SK-N-SH treated with all-trans-retinoic acid at 6 μM for 48 hours (cell line): ENCODE measurements at regions not wholly inside any gene's neighbourhood (a gene's known extent, or its start where the extent isn't known, plus 50 kb on each side); places are given as distances from the start of the nearest gene placed in this dataset.

Experiments used
- ATAC-seq: fragments of 200-7000 bp; cut with Tn5 transposase; 3 replicates; pipeline ENCODE4 v1.9.1; 2020; ENCODE audit warnings: mild to moderate bottlenecking, moderate library complexity
- ARNTL ChIP-seq: fragments of 450-650 bp; formaldehyde crosslinking; IDR thresholded peaks from 2 replicates; pipeline ENCODE4 v1.5.0; 2020; ENCODE audit warnings: low read depth, mild to moderate bottlenecking, moderate library complexity, borderline replicate concordance
- CSDC2 ChIP-seq: fragments of 250-450 bp; sonication (Bioruptor Pico); IDR thresholded peaks from 2 replicates; pipeline ENCODE4 v1.5.0; 2020; ENCODE audit warnings: mild to moderate bottlenecking, moderate library complexity
- ESRRG ChIP-seq: fragments of 250-450 bp; sonication (Bioruptor Pico); IDR thresholded peaks from 2 replicates; pipeline ENCODE4 v1.6.1; 2021; ENCODE audit warnings: mild to moderate bottlenecking
- GLIS3 ChIP-seq: fragments of 250-450 bp; sonication (Bioruptor Pico); IDR thresholded peaks from 2 replicates; pipeline ENCODE4 v1.5.0; 2020; ENCODE audit warnings: mild to moderate bottlenecking, moderate library complexity
- ISL1 ChIP-seq: fragments of 250-450 bp; sonication (Bioruptor Pico); IDR thresholded peaks from 2 replicates; pipeline ENCODE4 v2.1.2; 2022; ENCODE audit warnings: mild to moderate bottlenecking, moderate library complexity
- OSR1 ChIP-seq: fragments of 250-450 bp; sonication (Bioruptor Pico); IDR thresholded peaks from 2 replicates; pipeline ENCODE4 v1.8.0; 2022; ENCODE audit warnings: moderate library complexity, mild to moderate bottlenecking, inconsistent platforms
- PPARA ChIP-seq: fragments of 250-450 bp; sonication (Bioruptor Pico); IDR thresholded peaks from 2 replicates; pipeline ENCODE4 v1.5.0; 2020; ENCODE audit warnings: mild to moderate bottlenecking, borderline replicate concordance
- RARB ChIP-seq: fragments of 250-450 bp; sonication (Bioruptor Pico); IDR thresholded peaks from 2 replicates; pipeline ENCODE4 v1.8.0; 2021; ENCODE audit warnings: mild to moderate bottlenecking, moderate library complexity
- SNAI2 ChIP-seq: fragments of 250-450 bp; sonication (Bioruptor Pico); IDR thresholded peaks from 2 replicates; pipeline ENCODE4 v1.5.0; 2020; ENCODE audit warnings: mild to moderate bottlenecking, moderate library complexity
- TCF4 ChIP-seq: fragments of 250-450 bp; sonication (Bioruptor Pico); IDR thresholded peaks from 2 replicates; pipeline ENCODE4 v1.8.0; 2021; ENCODE audit warnings: mild to moderate bottlenecking, moderate library complexity, borderline replicate concordance
- TOX ChIP-seq: fragments of 250-450 bp; sonication (Bioruptor Pico); IDR thresholded peaks from 2 replicates; pipeline ENCODE4 v1.8.0; 2021; ENCODE audit warnings: mild to moderate bottlenecking, moderate library complexity, borderline replicate concordance
- ZFP3 ChIP-seq: fragments of 250-450 bp; sonication (Bioruptor Pico); IDR thresholded peaks from 2 replicates; pipeline ENCODE4 v1.5.0; 2020; ENCODE audit warnings: mild to moderate bottlenecking, moderate library complexity
- ZFP30 ChIP-seq: fragments of 450-650 bp; formaldehyde crosslinking; IDR thresholded peaks from 2 replicates; pipeline ENCODE4 v1.5.0; 2022; ENCODE audit warnings: mild to moderate bottlenecking, moderate library complexity
- ZNF565 ChIP-seq: fragments of 450-650 bp; formaldehyde crosslinking; conservative IDR thresholded peaks from 2 replicates; pipeline ENCODE4 v1.5.0; 2020; ENCODE audit warnings: low read depth, mild to moderate bottlenecking, moderate library complexity
- ZNF70 ChIP-seq: fragments of 450-650 bp; formaldehyde crosslinking; IDR thresholded peaks from 2 replicates; pipeline ENCODE4 v1.5.0; 2020; ENCODE audit warnings: mild to moderate bottlenecking, moderate library complexity
- ZNF8 ChIP-seq: fragments of 450-650 bp; formaldehyde crosslinking; IDR thresholded peaks from 2 replicates; pipeline ENCODE4 v1.5.0; 2020; ENCODE audit warnings: mild to moderate bottlenecking, moderate library complexity
- TF ChIP-seq, protein P1 (sequence below): fragments of 250-450 bp; sonication (Bioruptor Pico); IDR thresholded peaks from 2 replicates; pipeline ENCODE4 v1.8.0; 2021; ENCODE audit warnings: low read depth, mild to moderate bottlenecking, moderate library complexity, borderline replicate concordance
- TF ChIP-seq, protein P2 (sequence below): fragments of 250-450 bp; sonication (Bioruptor Pico); IDR thresholded peaks from 2 replicates; pipeline ENCODE4 v1.5.0; 2020; ENCODE audit warnings: mild to moderate bottlenecking, moderate library complexity
- TF ChIP-seq, protein P3 (sequence below): fragments of 250-450 bp; sonication (Bioruptor Pico); IDR thresholded peaks from 2 replicates; pipeline ENCODE4 v1.5.1; 2021; ENCODE audit warnings: mild to moderate bottlenecking, moderate library complexity

DNA sequence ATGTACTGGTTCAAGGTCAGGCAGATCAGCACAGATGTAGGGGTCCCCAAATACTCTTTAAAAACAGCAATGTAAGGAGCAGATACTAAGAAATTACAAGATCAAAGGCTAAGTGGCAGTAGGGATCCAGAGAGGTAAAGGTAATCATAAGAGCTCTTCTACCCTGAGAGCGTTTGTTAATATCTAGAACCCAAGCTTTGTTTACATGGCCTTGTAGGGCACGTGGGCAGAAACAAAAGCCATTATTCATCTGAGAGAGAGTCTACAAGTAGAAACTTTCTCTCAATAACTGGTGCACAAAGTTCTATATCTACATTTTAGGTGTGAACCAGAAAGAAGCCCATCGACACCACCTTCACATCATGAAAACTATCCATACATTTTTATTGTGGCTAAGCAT lies 225.6 kb upstream of the PCDH10 start (continued):
- TF ChIP-seq ARNTL (CRISPR knock-in tag) (no peak), TOX (CRISPR knock-in tag) (no peak), ZFP30 (CRISPR knock-in tag) (no peak)

DNA sequence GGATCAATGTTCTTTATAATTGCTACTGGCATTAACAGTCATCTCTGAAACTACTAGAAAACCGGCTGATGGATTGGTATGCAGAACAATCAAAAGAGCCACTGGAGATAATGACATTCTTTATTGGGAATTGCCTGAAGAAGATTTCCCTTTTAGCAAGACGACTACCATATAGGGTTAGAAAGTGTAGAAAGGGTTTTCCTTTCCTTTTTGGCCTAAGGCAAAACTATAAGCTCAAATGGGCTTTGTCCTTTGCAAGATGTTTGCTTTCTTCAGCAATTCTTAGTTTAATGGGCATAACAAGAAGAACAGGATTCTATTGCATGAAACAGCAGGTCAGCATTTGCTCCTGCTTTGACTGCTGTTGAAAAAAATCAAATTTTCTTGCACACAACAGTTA lies 214.2 kb upstream of the PCDH10 start:
- TF ChIP-seq CSDC2 (CRISPR knock-in tag): no peak
- TF ChIP-seq, protein P1, sequence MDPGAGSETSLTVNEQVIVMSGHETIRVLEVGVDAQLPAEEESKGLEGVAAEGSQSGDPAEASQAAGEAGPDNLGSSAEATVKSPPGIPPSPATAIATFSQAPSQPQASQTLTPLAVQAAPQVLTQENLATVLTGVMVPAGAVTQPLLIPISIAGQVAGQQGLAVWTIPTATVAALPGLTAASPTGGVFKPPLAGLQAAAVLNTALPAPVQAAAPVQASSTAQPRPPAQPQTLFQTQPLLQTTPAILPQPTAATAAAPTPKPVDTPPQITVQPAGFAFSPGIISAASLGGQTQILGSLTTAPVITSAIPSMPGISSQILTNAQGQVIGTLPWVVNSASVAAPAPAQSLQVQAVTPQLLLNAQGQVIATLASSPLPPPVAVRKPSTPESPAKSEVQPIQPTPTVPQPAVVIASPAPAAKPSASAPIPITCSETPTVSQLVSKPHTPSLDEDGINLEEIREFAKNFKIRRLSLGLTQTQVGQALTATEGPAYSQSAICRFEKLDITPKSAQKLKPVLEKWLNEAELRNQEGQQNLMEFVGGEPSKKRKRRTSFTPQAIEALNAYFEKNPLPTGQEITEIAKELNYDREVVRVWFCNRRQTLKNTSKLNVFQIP (CRISPR knock-in tag): no peak

DNA sequence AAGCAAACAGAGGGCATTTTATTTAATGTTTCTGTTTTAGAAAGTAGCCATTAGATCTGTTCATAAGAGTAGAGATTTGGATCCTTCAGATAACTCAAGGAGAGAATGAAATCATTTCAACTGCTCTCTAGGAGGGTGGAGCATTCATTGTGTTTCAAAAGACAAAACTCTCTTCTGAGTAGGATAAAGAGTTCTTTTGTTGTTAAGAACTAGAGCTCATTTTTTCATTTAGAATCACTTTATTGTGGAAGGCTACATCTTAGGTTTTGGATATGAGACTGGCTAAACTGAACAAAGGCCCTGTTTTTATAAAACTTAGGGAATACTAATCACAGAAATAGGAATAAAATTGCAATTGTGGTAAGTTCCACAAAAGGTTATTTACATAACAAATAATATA lies 193.9 kb upstream of the PCDH10 start:
- ATAC-seq: no peak
- TF ChIP-seq CSDC2 (CRISPR knock-in tag): no peak
- TF ChIP-seq, protein P2, sequence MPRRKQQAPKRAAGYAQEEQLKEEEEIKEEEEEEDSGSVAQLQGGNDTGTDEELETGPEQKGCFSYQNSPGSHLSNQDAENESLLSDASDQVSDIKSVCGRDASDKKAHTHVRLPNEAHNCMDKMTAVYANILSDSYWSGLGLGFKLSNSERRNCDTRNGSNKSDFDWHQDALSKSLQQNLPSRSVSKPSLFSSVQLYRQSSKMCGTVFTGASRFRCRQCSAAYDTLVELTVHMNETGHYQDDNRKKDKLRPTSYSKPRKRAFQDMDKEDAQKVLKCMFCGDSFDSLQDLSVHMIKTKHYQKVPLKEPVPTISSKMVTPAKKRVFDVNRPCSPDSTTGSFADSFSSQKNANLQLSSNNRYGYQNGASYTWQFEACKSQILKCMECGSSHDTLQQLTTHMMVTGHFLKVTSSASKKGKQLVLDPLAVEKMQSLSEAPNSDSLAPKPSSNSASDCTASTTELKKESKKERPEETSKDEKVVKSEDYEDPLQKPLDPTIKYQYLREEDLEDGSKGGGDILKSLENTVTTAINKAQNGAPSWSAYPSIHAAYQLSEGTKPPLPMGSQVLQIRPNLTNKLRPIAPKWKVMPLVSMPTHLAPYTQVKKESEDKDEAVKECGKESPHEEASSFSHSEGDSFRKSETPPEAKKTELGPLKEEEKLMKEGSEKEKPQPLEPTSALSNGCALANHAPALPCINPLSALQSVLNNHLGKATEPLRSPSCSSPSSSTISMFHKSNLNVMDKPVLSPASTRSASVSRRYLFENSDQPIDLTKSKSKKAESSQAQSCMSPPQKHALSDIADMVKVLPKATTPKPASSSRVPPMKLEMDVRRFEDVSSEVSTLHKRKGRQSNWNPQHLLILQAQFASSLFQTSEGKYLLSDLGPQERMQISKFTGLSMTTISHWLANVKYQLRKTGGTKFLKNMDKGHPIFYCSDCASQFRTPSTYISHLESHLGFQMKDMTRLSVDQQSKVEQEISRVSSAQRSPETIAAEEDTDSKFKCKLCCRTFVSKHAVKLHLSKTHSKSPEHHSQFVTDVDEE: no peak
- no peak for TF ChIP-seq ZFP3 (CRISPR knock-in tag)
- TF ChIP-seq OSR1 (CRISPR knock-in tag): no peak
- TF ChIP-seq TOX (CRISPR knock-in tag): no peak
- no peak for TF ChIP-seq ZNF8
- no peak for TF ChIP-seq ZNF70 (CRISPR knock-in tag)
- no peak for TF ChIP-seq ESRRG (CRISPR knock-in tag)
- no peak for TF ChIP-seq ZFP30 (CRISPR knock-in tag)
- TF ChIP-seq PPARA (CRISPR knock-in tag): no peak
- TF ChIP-seq, protein P3, sequence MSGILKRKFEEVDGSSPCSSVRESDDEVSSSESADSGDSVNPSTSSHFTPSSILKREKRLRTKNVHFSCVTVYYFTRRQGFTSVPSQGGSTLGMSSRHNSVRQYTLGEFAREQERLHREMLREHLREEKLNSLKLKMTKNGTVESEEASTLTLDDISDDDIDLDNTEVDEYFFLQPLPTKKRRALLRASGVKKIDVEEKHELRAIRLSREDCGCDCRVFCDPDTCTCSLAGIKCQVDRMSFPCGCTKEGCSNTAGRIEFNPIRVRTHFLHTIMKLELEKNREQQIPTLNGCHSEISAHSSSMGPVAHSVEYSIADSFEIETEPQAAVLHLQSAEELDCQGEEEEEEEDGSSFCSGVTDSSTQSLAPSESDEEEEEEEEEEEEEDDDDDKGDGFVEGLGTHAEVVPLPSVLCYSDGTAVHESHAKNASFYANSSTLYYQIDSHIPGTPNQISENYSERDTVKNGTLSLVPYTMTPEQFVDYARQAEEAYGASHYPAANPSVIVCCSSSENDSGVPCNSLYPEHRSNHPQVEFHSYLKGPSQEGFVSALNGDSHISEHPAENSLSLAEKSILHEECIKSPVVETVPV (CRISPR knock-in tag): no peak

More for the DNA sequence above, 214.2 kb upstream of the PCDH10 start:
- ATAC-seq: no peak

DNA sequence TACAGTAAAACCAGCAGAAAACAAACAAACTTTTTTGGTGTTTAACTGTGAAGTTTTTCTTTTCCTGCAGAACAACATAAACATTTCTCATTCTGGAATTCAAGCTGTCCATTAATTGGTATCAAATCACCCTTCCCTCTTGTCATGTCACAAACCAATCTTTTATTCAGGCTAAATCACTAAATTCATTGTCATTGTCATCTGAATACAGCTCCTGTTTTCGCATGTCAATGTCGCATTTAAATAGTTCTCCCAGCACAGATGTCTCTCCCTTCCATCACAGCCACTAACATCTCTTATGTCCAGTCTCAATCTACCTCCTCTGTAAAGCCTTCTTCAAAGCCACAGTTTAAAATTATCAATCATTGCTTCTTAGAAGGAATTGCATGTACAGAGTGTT lies 192.1 kb upstream of the PCDH10 start:
- no peak for ATAC-seq
- TF ChIP-seq ZNF70 (CRISPR knock-in tag): no peak
- TF ChIP-seq GLIS3: no peak

DNA sequence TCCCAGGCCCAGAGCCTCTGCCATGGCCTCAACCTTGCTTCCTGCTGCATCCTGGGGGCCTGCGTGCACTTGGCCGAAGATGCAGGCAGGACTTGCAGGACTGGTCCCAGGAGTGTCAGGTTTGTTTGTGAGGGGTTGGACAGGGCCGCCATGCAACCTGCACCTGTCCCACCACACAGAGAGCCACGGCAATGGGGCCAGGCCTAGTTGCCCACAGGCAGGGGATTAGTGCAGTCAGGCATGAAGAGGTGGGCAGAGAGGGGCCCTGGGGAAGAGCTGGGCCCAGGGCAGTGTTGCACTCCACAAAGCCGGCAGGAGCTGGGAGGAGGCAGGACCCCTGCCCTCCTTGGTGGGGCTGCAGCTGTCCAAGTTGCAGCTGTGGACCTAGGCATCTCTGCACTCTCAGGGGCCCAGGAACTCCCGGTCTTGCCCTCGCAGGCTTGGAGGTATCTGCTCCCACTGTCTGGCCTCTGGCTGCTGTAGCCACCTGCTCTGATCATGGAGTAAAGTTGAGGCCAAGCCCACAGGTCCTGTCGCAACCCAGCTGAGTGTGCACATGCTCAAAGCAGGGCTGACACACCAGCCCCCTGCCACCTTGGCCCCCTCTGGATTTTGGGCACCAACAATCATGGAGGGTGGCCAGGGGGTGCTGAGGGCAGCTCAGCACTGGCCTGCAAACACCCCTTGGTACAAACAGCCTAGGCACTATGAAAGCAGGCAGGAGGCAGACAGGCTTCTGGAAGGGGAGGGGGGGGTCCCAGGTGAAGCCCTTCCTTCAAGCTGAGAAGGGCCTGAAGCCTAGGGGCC lies 190.4 kb upstream of the PCDH10 start:
- ATAC-seq: no peak
- no peak for TF ChIP-seq PPARA (CRISPR knock-in tag)
- TF ChIP-seq ZNF70 (CRISPR knock-in tag): no peak
- no peak for TF ChIP-seq OSR1 (CRISPR knock-in tag)
- TF ChIP-seq RARB (CRISPR knock-in tag): no peak
- TF ChIP-seq, protein P1 (CRISPR knock-in tag): no peak
- TF ChIP-seq, protein P2: no peak
- no peak for TF ChIP-seq TCF4 (CRISPR knock-in tag)
- TF ChIP-seq, protein P3 (CRISPR knock-in tag): no peak
- no peak for TF ChIP-seq ZFP30 (CRISPR knock-in tag)
- TF ChIP-seq ISL1: no peak
- TF ChIP-seq ZNF565 (CRISPR knock-in tag): no peak
- TF ChIP-seq SNAI2 (CRISPR knock-in tag): no peak
